ENCODE measurements at regions not wholly inside any gene's neighbourhood (a gene's known extent, or its start where the extent isn't known, plus 50 kb on each side); places are given as distances from the start of the nearest gene placed in this dataset.

DNA sequence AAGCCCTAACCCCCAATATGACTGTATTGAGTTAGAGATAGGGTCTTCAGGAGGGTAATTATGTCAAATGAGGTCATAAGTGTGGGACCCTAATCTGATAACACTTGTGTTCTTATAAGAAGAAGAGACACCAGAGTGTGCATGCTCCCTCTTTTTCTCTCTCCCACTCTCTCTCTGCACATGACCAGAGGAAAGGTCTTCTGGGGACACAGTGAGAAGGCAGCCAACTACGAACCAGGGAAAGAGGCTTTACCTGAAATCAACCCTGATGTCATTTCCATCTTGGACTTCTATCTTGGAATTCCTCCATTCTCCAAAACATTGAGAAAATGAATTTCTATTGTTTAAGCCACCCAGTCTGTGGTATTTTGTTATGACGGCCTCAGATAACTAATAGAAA, 97.2 kb upstream of the MAD2L1 start:
- no peak for DNase-seq

- no peak for DNase-seq
Measured at GRCh38 chr4:120158841-120159463, 92.3 kb upstream of the MAD2L1 start.

DNA sequence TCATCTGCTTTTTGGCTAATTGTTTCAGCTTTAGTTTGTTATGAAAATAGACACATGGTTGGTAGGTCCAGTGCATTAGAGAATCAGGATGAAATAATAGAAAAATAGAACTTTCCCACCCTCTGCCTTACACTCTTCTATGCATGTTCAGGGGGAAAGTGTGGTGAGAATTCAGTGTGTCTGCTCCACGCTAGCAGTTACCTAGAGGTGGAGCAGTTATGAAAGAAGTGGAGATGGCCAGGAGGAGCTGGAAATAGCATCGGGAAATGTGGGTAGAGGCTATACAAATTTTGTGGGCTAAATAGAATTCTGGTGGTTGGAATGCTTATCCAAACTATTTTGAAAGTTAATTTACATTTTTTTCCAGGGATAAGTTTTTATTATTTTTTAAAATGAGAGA, 91.4 kb upstream of the MAD2L1 start:
- DNase-seq: no peak

GRCh38 chr4:120156120-120156718, 89.6 kb upstream of the MAD2L1 start:
- DNase-seq: peak; percentile 14

- DNase-seq: no peak
Measured at GRCh38 chr4:120155287-120155686, 88.6 kb upstream of the MAD2L1 start.

- DNase-seq: no peak
Measured at GRCh38 chr4:120144634-120145033, 78.0 kb upstream of the MAD2L1 start.

DNA sequence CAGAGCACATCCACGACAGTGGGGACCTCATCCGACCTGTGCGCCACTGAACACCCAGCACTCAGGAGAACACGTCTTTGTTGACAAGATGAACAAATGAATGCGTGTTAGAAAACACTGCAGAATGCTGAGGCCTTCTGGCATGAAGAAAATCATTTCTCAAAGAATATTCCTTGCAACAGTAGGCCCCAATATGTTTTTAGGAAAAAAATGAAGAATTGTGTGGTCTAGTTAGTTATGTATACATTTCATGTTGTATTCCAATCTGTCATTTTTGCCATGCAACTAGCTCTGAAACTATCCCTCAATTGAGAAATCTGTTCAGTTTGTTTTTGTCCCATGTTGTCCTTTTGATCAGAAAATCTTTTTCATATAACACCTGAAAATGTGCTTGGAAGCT, 77.4 kb upstream of the MAD2L1 start:
- no peak for DNase-seq

DNA sequence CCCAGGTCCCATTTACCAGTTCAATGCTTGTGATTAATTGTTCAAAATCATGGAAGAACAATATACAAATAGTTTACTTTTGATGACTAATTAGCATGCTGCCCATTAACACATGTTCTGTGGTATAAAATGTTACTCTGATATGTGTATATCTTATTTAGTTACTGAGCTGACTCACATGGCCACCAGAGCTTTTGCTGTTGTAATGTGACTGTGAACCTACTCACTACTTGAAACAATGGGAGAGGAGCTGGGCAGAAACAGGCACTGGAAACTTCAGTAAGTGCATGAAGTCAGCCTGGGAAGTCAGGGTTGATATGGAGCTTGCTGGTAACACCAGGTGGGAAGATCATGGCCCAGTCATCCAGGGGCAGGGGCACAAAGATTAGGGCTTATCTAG, 72.7 kb upstream of the MAD2L1 start:
- no peak for DNase-seq

DNA sequence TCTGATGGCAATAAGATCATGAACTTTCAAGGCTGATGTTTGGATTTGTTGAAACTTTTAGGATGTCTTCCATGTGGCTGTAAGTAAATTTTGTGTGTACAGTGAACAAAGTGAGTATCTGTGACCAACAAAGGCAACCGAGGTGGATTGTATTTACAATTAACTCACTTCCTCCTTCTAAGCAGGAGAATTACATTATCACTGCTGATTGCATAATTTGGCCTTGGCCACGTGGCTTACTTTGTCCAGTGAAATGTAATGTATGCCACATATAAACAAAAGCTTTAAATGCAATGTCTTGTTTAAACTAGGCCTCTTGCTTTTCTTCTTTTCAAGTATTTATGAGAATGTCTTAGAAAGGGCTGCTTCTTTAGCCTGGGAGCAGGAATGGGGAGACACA, 66.3 kb upstream of the MAD2L1 start:
- no peak for DNase-seq

- DNase-seq: no peak
Measured at GRCh38 chr4:120130786-120131185, 64.1 kb upstream of the MAD2L1 start.
